HEK293 (cell line): ENCODE measurements at regions not wholly inside any gene's neighbourhood (a gene's known extent, or its start where the extent isn't known, plus 50 kb on each side); places are given as distances from the start of the nearest gene placed in this dataset.
A peak's percentile ranks its signal among the peaks of the same experiment; 100 is the strongest.

Experiments
- CTCF ChIA-PET: fragments of 350-600 bp; formaldehyde crosslinking; extraction: SDS; loops from one replicate; lab custom pipeline; 2021; ENCODE audit warnings: antibody characterized with exemption; lab: Yijun Ruan, JAX
- POLR2A ChIA-PET: fragments of 300-600 bp; formaldehyde crosslinking; extraction: SDS; loops from one replicate; lab custom pipeline; 2020; ENCODE audit warnings: antibody characterized with exemption, inconsistent platforms; lab: Yijun Ruan, JAX
- H3K27ac ChIP-seq: fragments of 200-500 bp; sonication (Bioruptor generic); 2 replicates; pipeline ENCODE4 v1.5.1; 2014; ENCODE audit warnings: low read depth, low read length, control low read depth, inconsistent platforms; ENCODE audit errors: extremely low read depth
- H3K36me3 ChIP-seq, 2 experiments: fragments of 200-500 bp in 1 of 2; sonication (Bioruptor generic) in 1 of 2; 1 replicate in 1 of 2; 2 replicates in 1 of 2; pipeline ENCODE4 v1.5.1; 2014 to 2017; ENCODE audit warnings: inconsistent platforms in 2 of 2, low read length in 2 of 2; ENCODE audit not compliant: control insufficient read depth in 2 of 2, insufficient read depth in 1 of 2
- H3K4me1 ChIP-seq: fragments of 200-500 bp; sonication (Bioruptor generic); 2 replicates; pipeline ENCODE4 v1.5.1; 2014; ENCODE audit warnings: mild to moderate bottlenecking, low read length, inconsistent platforms; ENCODE audit not compliant: control insufficient read depth, insufficient read depth
- H3K4me3 ChIP-seq: 2 replicates; pipeline ENCODE4 v1.5.1; 2011; ENCODE audit warnings: low read depth, mild to moderate bottlenecking, control low read depth, low read length, moderate library complexity
- H3K9me3 ChIP-seq: fragments of 200-500 bp; sonication (Bioruptor generic); 2 replicates; pipeline ENCODE4 v1.5.1; 2014; ENCODE audit warnings: low read depth, low read length, inconsistent platforms; ENCODE audit not compliant: control insufficient read depth, insufficient read depth
- CTCF ChIP-seq: fragments of 450-650 bp; formaldehyde crosslinking; IDR thresholded peaks from 2 replicates; pipeline ENCODE4 v1.5.1; 2016; ENCODE audit warnings: missing biosample characterization, missing genetic modification characterization
- GLIS1 ChIP-seq: fragments of 450-650 bp; formaldehyde crosslinking; IDR thresholded peaks from 2 replicates; pipeline ENCODE4 v1.5.1; 2016; ENCODE audit warnings: missing biosample characterization, missing genetic modification characterization
- HIC1 ChIP-seq: fragments of 450-650 bp; formaldehyde crosslinking; IDR thresholded peaks from 2 replicates; pipeline ENCODE4 v1.5.1; 2016; ENCODE audit warnings: missing biosample characterization, missing genetic modification characterization
- IKZF3 ChIP-seq: fragments of 450-650 bp; IDR thresholded peaks from 2 replicates; pipeline ENCODE4 v1.5.0; 2018; ENCODE audit warnings: missing biosample characterization, mild to moderate bottlenecking, missing genetic modification characterization, moderate library complexity
- KLF1 ChIP-seq: fragments of 450-650 bp; formaldehyde crosslinking; IDR thresholded peaks from 2 replicates; pipeline ENCODE4 v1.5.1; 2016; ENCODE audit warnings: missing biosample characterization, missing genetic modification characterization
- MYNN ChIP-seq: fragments of 450-650 bp; formaldehyde crosslinking; IDR thresholded peaks from 2 replicates; pipeline ENCODE4 v1.5.1; 2016; ENCODE audit warnings: missing biosample characterization, missing genetic modification characterization, borderline replicate concordance
- OSR2 ChIP-seq: fragments of 450-650 bp; formaldehyde crosslinking; IDR thresholded peaks from 2 replicates; pipeline ENCODE4 v1.5.1; 2016; ENCODE audit warnings: missing biosample characterization, missing genetic modification characterization
- PATZ1 ChIP-seq: fragments of 450-650 bp; formaldehyde crosslinking; IDR thresholded peaks from 2 replicates; pipeline ENCODE4 v1.5.1; 2016; ENCODE audit warnings: missing biosample characterization, missing genetic modification characterization
- ZBTB17 ChIP-seq: fragments of 450-650 bp; formaldehyde crosslinking; IDR thresholded peaks from 2 replicates; pipeline ENCODE4 v1.5.1; 2016; ENCODE audit warnings: missing biosample characterization, missing genetic modification characterization
- ZBTB21 ChIP-seq: fragments of 450-650 bp; formaldehyde crosslinking; IDR thresholded peaks from 2 replicates; pipeline ENCODE4 v1.5.1; 2017; ENCODE audit warnings: missing biosample characterization, missing genetic modification characterization
- ZBTB44 ChIP-seq: fragments of 450-650 bp; IDR thresholded peaks from 2 replicates; pipeline ENCODE4 v1.5.1; 2018; ENCODE audit warnings: missing biosample characterization, mild to moderate bottlenecking, missing genetic modification characterization
- ZBTB8A ChIP-seq: fragments of 450-650 bp; formaldehyde crosslinking; IDR thresholded peaks from 2 replicates; pipeline ENCODE4 v1.5.1; 2016; ENCODE audit warnings: missing biosample characterization, missing genetic modification characterization
- ZFHX2 ChIP-seq: fragments of 450-650 bp; formaldehyde crosslinking; conservative IDR thresholded peaks from 2 replicates; pipeline ENCODE4 v1.5.1; 2016; ENCODE audit warnings: missing biosample characterization, missing genetic modification characterization
- ZNF335 ChIP-seq: fragments of 450-650 bp; formaldehyde crosslinking; conservative IDR thresholded peaks from 2 replicates; pipeline ENCODE4 v1.5.1; 2016; ENCODE audit warnings: missing biosample characterization, missing genetic modification characterization
- ZNF391 ChIP-seq: fragments of 450-650 bp; formaldehyde crosslinking; IDR thresholded peaks from 2 replicates; pipeline ENCODE4 v1.5.1; 2016; ENCODE audit warnings: low read depth, missing biosample characterization, missing genetic modification characterization, borderline replicate concordance
- ZNF404 ChIP-seq: fragments of 450-650 bp; formaldehyde crosslinking; IDR thresholded peaks from 2 replicates; pipeline ENCODE4 v1.5.1; 2017; ENCODE audit warnings: missing biosample characterization, missing genetic modification characterization
- ZNF423 ChIP-seq: fragments of 450-650 bp; formaldehyde crosslinking; IDR thresholded peaks from 2 replicates; pipeline ENCODE4 v1.5.1; 2016; ENCODE audit warnings: missing biosample characterization, missing genetic modification characterization
- ZNF561 ChIP-seq: fragments of 450-650 bp; IDR thresholded peaks from 2 replicates; pipeline ENCODE4 v1.5.1; 2018; ENCODE audit warnings: missing biosample characterization, missing genetic modification characterization, borderline replicate concordance
- ZNF600 ChIP-seq: fragments of 450-650 bp; formaldehyde crosslinking; IDR thresholded peaks from 2 replicates; pipeline ENCODE4 v1.5.1; 2016; ENCODE audit warnings: missing biosample characterization, missing genetic modification characterization
- ZNF664 ChIP-seq: fragments of 450-650 bp; formaldehyde crosslinking; IDR thresholded peaks from 2 replicates; pipeline ENCODE4 v1.5.1; 2016; ENCODE audit warnings: missing biosample characterization, missing genetic modification characterization
- ZNF707 ChIP-seq: fragments of 450-650 bp; formaldehyde crosslinking; IDR thresholded peaks from 2 replicates; pipeline ENCODE4 v1.5.1; 2016; ENCODE audit warnings: missing biosample characterization, missing genetic modification characterization
- ZNF792 ChIP-seq: fragments of 450-650 bp; formaldehyde crosslinking; IDR thresholded peaks from 2 replicates; pipeline ENCODE4 v1.5.1; 2016; ENCODE audit warnings: missing biosample characterization, missing genetic modification characterization
- ZSCAN16 ChIP-seq: fragments of 450-650 bp; formaldehyde crosslinking; IDR thresholded peaks from 2 replicates; pipeline ENCODE4 v1.5.1; 2016; ENCODE audit warnings: missing biosample characterization, missing genetic modification characterization
- TF ChIP-seq, protein P1 (sequence below): fragments of 450-650 bp; formaldehyde crosslinking; optimal IDR thresholded peaks from 2 replicates; pipeline ENCODE3; 2016; ENCODE audit warnings: missing biosample characterization, mild to moderate bottlenecking, missing genetic modification characterization

GRCh38 chr16:85326794-85327181 lies 214.5 kb upstream of the CIBAR2 start:
- H3K27ac ChIP-seq: no peak overlapping the region
- H3K9me3 ChIP-seq: no peaks in the 10 kb centered on the region
- H3K36me3 ChIP-seq: no peaks in the 10 kb centered on the region
- POLR2A ChIA-PET: no interaction called here
- TF ChIP-seq GLIS1 (tag by site-specific recombination): peak; percentile 76
- TF ChIP-seq ZBTB21 (tag by site-specific recombination): no peak
- H3K4me3 ChIP-seq: no peak overlapping the region
- CTCF ChIA-PET: interaction anchor here (0.6 to 1.5 kb wide), 2 partner anchors 21 to 29 kb away, joined by 3 read pairs; no protein-coding TSS in a partner anchor
- H3K4me1 ChIP-seq: peaks cover 21% of the 10 kb centered on the region

- Histone ChIP-seq H3K4me3 (no peak overlapping the region), H3K27ac (peak overlapping the region; percentile 36; the same call in 1 of the 2 replicates), H3K9me3 (no peaks in the 10 kb centered on the region), H3K36me3 (no peaks in the 10 kb centered on the region), H3K4me1 (peaks cover 17% of the 10 kb centered on the region)
- ChIA-PET POLR2A (interaction anchor here (0.6 kb wide), 1 partner anchor 155 kb away, joined by 4 read pairs; no protein-coding TSS in a partner anchor), CTCF (interaction anchor here (0.5 to 1.5 kb wide), 5 partner anchors 14 to 227 kb away, joined by 3 to 4 read pairs (median 3); no protein-coding TSS in a partner anchor)
- no peak for TF ChIP-seq ZSCAN16 (tag by site-specific recombination)
- TF ChIP-seq ZBTB44 (tag by site-specific recombination): peak; percentile 44; the same call in 1 of the 2 replicates
- TF ChIP-seq PATZ1: 0 out of 2 replicates have a peak, but pooled peaks have one; percentile 19
- peak; percentile 51; the same call in 1 of the 2 replicates for TF ChIP-seq ZNF664 (tag by site-specific recombination)
- peak; percentile 61; the same call in 1 of the 2 replicates for TF ChIP-seq HIC1 (tag by site-specific recombination)
- TF ChIP-seq ZNF335 (tag by site-specific recombination): peak; percentile 76
- TF ChIP-seq ZNF792 (tag by site-specific recombination): peak; percentile 98
- TF ChIP-seq CTCF (tag by site-specific recombination): 0 out of 2 replicates have a peak, but pooled peaks have one; percentile 8
- TF ChIP-seq ZNF707 (tag by site-specific recombination): no peak
- TF ChIP-seq ZNF404 (tag by site-specific recombination): no peak
- TF ChIP-seq ZBTB8A (tag by site-specific recombination): peak; percentile 68
- TF ChIP-seq ZFHX2 (tag by site-specific recombination): peak; percentile 53
- TF ChIP-seq KLF1 (tag by site-specific recombination): 0 out of 2 replicates have a peak, but pooled peaks have one; percentile 9
- TF ChIP-seq ZBTB17 (tag by site-specific recombination): peak; percentile 60; the same call in 1 of the 2 replicates
- peak; percentile 77 for TF ChIP-seq ZNF600 (tag by site-specific recombination)
- TF ChIP-seq, protein P1, sequence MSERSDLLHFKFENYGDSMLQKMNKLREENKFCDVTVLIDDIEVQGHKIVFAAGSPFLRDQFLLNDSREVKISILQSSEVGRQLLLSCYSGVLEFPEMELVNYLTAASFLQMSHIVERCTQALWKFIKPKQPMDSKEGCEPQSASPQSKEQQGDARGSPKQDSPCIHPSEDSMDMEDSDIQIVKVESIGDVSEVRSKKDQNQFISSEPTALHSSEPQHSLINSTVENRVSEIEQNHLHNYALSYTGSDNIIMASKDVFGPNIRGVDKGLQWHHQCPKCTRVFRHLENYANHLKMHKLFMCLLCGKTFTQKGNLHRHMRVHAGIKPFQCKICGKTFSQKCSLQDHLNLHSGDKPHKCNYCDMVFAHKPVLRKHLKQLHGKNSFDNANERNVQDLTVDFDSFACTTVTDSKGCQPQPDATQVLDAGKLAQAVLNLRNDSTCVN (tag by site-specific recombination): no peak
- TF ChIP-seq OSR2 (tag by site-specific recombination): peak; percentile 50; the same call in 1 of the 2 replicates
- peak; percentile 91 for TF ChIP-seq IKZF3
- peak; percentile 18; the same call in 1 of the 2 replicates for TF ChIP-seq ZNF423
- no peak for TF ChIP-seq ZNF391 (tag by site-specific recombination)
- TF ChIP-seq GLIS1 (tag by site-specific recombination): peak; percentile 14; the same call in 1 of the 2 replicates
- peak; percentile 99 for TF ChIP-seq ZNF561 (tag by site-specific recombination)
- TF ChIP-seq MYNN (tag by site-specific recombination): no peak
Observed at GRCh38 chr16:85327731-85328675, 215.7 kb upstream of the CIBAR2 start.
